Central memory CD8-positive, alpha-beta T cell (primary cell): ENCODE measurements at regions not wholly inside any gene's neighbourhood (a gene's known extent, or its start where the extent isn't known, plus 50 kb on each side); places are given as distances from the start of the nearest gene placed in this dataset.

ENCODE experiments used
- ATAC-seq: fragments of 150-1000 bp; cut with Tn5 transposase; replicated peaks from 2 replicates; pipeline ENCODE4 v1.10.0; 2022; ENCODE audit warnings: mild to moderate bottlenecking, moderate FRiP score, moderate number of reproducible peaks; ENCODE audit not compliant: poor library complexity, severe bottlenecking; ENCODE audit errors: extremely low read depth
- DNase-seq, 2 donors: peaks; one replicate each; pipeline ENCODE4 v3.0.0; 2021; ENCODE audit warnings: low spot score in 2 of 2
- H3K27ac Mint-ChIP-seq: one replicate; pipeline ENCODE4 v1.8.0; 2022; ENCODE audit warnings: low read depth, mild to moderate bottlenecking, moderate library complexity, mixed read lengths
- H3K27me3 Mint-ChIP-seq: one replicate; pipeline ENCODE4 v1.8.0; 2022; ENCODE audit warnings: mixed read lengths
- H3K36me3 Mint-ChIP-seq: one replicate; pipeline ENCODE4 v1.8.0; 2022; ENCODE audit warnings: mild to moderate bottlenecking, moderate library complexity, mixed read lengths; ENCODE audit not compliant: insufficient read depth
- H3K4me1 Mint-ChIP-seq: one replicate; pipeline ENCODE4 v1.8.0; 2022; ENCODE audit warnings: mixed read lengths
- H3K4me3 Mint-ChIP-seq: one replicate; pipeline ENCODE4 v1.8.0; 2022; ENCODE audit warnings: mild to moderate bottlenecking, moderate library complexity, mixed read lengths
- H3K9me3 Mint-ChIP-seq: one replicate; pipeline ENCODE4 v1.8.0; 2022; ENCODE audit warnings: mixed read lengths

GRCh38 chr3:145849115-145849514 lies 311.9 kb downstream of the PLOD2 start:
- no peak overlapping the region for H3K27ac Mint-ChIP-seq
- H3K36me3 Mint-ChIP-seq: peaks cover 2% of the 10 kb centered on the region
- no peaks in the 10 kb centered on the region for H3K27me3 Mint-ChIP-seq
- H3K4me3 Mint-ChIP-seq: no peak overlapping the region
- H3K9me3 Mint-ChIP-seq: peaks cover 9% of the 10 kb centered on the region
- no peaks in the 10 kb centered on the region for H3K4me1 Mint-ChIP-seq
- DNase-seq (no peak), ATAC-seq (no peak)

- Mint-ChIP-seq H3K27me3 (no peaks in the 10 kb centered on the region), H3K4me1 (no peaks in the 10 kb centered on the region), H3K27ac (no peak overlapping the region)
Observed at GRCh38 chr3:145854499-145854898, 306.5 kb downstream of the PLOD2 start.

GRCh38 chr3:145857956-145858355 lies 303.0 kb downstream of the PLOD2 start:
- H3K4me3 Mint-ChIP-seq: no peak overlapping the region
- H3K27ac Mint-ChIP-seq: no peak overlapping the region
- no peak for ATAC-seq
- no peak for DNase-seq
- no peaks in the 10 kb centered on the region for H3K36me3 Mint-ChIP-seq
- no peaks in the 10 kb centered on the region for H3K27me3 Mint-ChIP-seq
- H3K9me3 Mint-ChIP-seq: peaks cover 5% of the 10 kb centered on the region
- no peaks in the 10 kb centered on the region for H3K4me1 Mint-ChIP-seq

More at GRCh38 chr3:145854499-145854898, 306.5 kb downstream of the PLOD2 start:
- ATAC-seq (no peak), DNase-seq (no peak)
- no peaks in the 10 kb centered on the region for H3K9me3 Mint-ChIP-seq
- no peak overlapping the region for H3K4me3 Mint-ChIP-seq
- no peaks in the 10 kb centered on the region for H3K36me3 Mint-ChIP-seq

- no peaks in the 10 kb centered on the region for H3K36me3 Mint-ChIP-seq
- DNase-seq (no peak), ATAC-seq (no peak)
- no peak overlapping the region for H3K4me3 Mint-ChIP-seq
- H3K27me3 Mint-ChIP-seq: no peaks in the 10 kb centered on the region
- no peaks in the 10 kb centered on the region for H3K4me1 Mint-ChIP-seq
- H3K9me3 Mint-ChIP-seq: peaks cover 11% of the 10 kb centered on the region
- H3K27ac Mint-ChIP-seq: no peak overlapping the region
Observed at GRCh38 chr3:145864336-145864735, 296.6 kb downstream of the PLOD2 start.

GRCh38 chr3:145865399-145866018 lies 295.5 kb downstream of the PLOD2 start:
- Mint-ChIP-seq H3K4me1 (no peaks in the 10 kb centered on the region), H3K9me3 (peaks cover 11% of the 10 kb centered on the region), H3K4me3 (no peak overlapping the region), H3K27ac (no peak overlapping the region), H3K36me3 (no peaks in the 10 kb centered on the region), H3K27me3 (no peaks in the 10 kb centered on the region)
- no peak for ATAC-seq
- DNase-seq: no peak

GRCh38 chr3:145869958-145870357 lies 291.0 kb downstream of the PLOD2 start:
- no peaks in the 10 kb centered on the region for H3K4me1 Mint-ChIP-seq
- no peaks in the 10 kb centered on the region for H3K36me3 Mint-ChIP-seq
- ATAC-seq (no peak), DNase-seq (no peak)
- H3K4me3 Mint-ChIP-seq: no peak overlapping the region
- no peaks in the 10 kb centered on the region for H3K27me3 Mint-ChIP-seq
- no peaks in the 10 kb centered on the region for H3K9me3 Mint-ChIP-seq
- H3K27ac Mint-ChIP-seq: no peak overlapping the region

GRCh38 chr3:145882436-145882835 lies 278.5 kb downstream of the PLOD2 start:
- DNase-seq (no peak), ATAC-seq (no peak)
- no peak overlapping the region for H3K27ac Mint-ChIP-seq
- no peaks in the 10 kb centered on the region for H3K36me3 Mint-ChIP-seq
- H3K27me3 Mint-ChIP-seq: no peaks in the 10 kb centered on the region
- no peak overlapping the region for H3K4me3 Mint-ChIP-seq
- peaks cover 15% of the 10 kb centered on the region for H3K9me3 Mint-ChIP-seq
- H3K4me1 Mint-ChIP-seq: no peaks in the 10 kb centered on the region

GRCh38 chr3:145889730-145890129 lies 271.3 kb downstream of the PLOD2 start:
- no peak overlapping the region for H3K4me3 Mint-ChIP-seq
- no peak for ATAC-seq
- H3K27me3 Mint-ChIP-seq: no peaks in the 10 kb centered on the region

GRCh38 chr3:145892869-145893268 lies 268.1 kb downstream of the PLOD2 start:
- Mint-ChIP-seq H3K4me3 (no peak overlapping the region), H3K9me3 (peaks cover 24% of the 10 kb centered on the region), H3K27ac (no peak overlapping the region), H3K27me3 (no peaks in the 10 kb centered on the region), H3K36me3 (no peaks in the 10 kb centered on the region), H3K4me1 (no peaks in the 10 kb centered on the region)
- DNase-seq (no peak), ATAC-seq (no peak)

More at GRCh38 chr3:145889730-145890129, 271.3 kb downstream of the PLOD2 start:
- H3K9me3 Mint-ChIP-seq: peaks cover 9% of the 10 kb centered on the region
- DNase-seq: no peak
- no peaks in the 10 kb centered on the region for H3K4me1 Mint-ChIP-seq
- H3K36me3 Mint-ChIP-seq: no peaks in the 10 kb centered on the region
- H3K27ac Mint-ChIP-seq: no peak overlapping the region

- Mint-ChIP-seq H3K4me3 (no peak overlapping the region), H3K27me3 (no peaks in the 10 kb centered on the region), H3K36me3 (no peaks in the 10 kb centered on the region), H3K27ac (no peak overlapping the region), H3K4me1 (no peaks in the 10 kb centered on the region), H3K9me3 (peaks cover 24% of the 10 kb centered on the region)
- DNase-seq (no peak), ATAC-seq (no peak)
Observed at GRCh38 chr3:145893331-145893730, 267.7 kb downstream of the PLOD2 start.

- Mint-ChIP-seq H3K27me3 (no peaks in the 10 kb centered on the region), H3K4me1 (no peaks in the 10 kb centered on the region), H3K27ac (no peak overlapping the region), H3K4me3 (no peak overlapping the region), H3K9me3 (peaks cover 21% of the 10 kb centered on the region), H3K36me3 (no peaks in the 10 kb centered on the region)
- DNase-seq (no peak), ATAC-seq (no peak)
Observed at GRCh38 chr3:145898487-145898886, 262.5 kb downstream of the PLOD2 start.

- DNase-seq: no peak
- H3K4me1 Mint-ChIP-seq: no peaks in the 10 kb centered on the region
- no peak for ATAC-seq
- H3K27ac Mint-ChIP-seq: no peak overlapping the region
- no peak overlapping the region for H3K4me3 Mint-ChIP-seq
- H3K36me3 Mint-ChIP-seq: no peaks in the 10 kb centered on the region
- no peaks in the 10 kb centered on the region for H3K27me3 Mint-ChIP-seq
- peaks cover 21% of the 10 kb centered on the region for H3K9me3 Mint-ChIP-seq
Observed at GRCh38 chr3:145899241-145899640, 261.7 kb downstream of the PLOD2 start.

GRCh38 chr3:145900056-145900829 lies 260.7 kb downstream of the PLOD2 start:
- no peaks in the 10 kb centered on the region for H3K36me3 Mint-ChIP-seq
- H3K4me1 Mint-ChIP-seq: no peaks in the 10 kb centered on the region
- H3K4me3 Mint-ChIP-seq: no peak overlapping the region
- no peak for ATAC-seq
- H3K27me3 Mint-ChIP-seq: no peaks in the 10 kb centered on the region
- H3K9me3 Mint-ChIP-seq: peaks cover 16% of the 10 kb centered on the region
- no peak for DNase-seq
- H3K27ac Mint-ChIP-seq: no peak overlapping the region
